Skeletal muscle tissue (tissue), 3 donors: ENCODE measurements at regions not wholly inside any gene's neighbourhood (a gene's known extent, or its start where the extent isn't known, plus 50 kb on each side); places are given as distances from the start of the nearest gene placed in this dataset.
"Not testable (repeated sequence)": the region's sequence is repeated elsewhere in the genome, so short reads cannot be mapped to it uniquely, and the experiment has no call there.

ENCODE experiments used
- H3K27ac ChIP-seq: one replicate; pipeline ENCODE4 v1.7.0; 2013; ENCODE audit warnings: mild to moderate bottlenecking, low read depth, low read length, inconsistent platforms
- H3K27me3 ChIP-seq, 3 donors: one replicate each; pipeline ENCODE4 v1.7.0; 2013; ENCODE audit warnings: low read length in 3 of 3; ENCODE audit not compliant: control insufficient read depth in 3 of 3, insufficient read depth in 3 of 3
- H3K36me3 ChIP-seq, 3 donors: one replicate each; pipeline ENCODE4 v1.7.0; 2013; ENCODE audit warnings: low read length in 3 of 3; ENCODE audit not compliant: control insufficient read depth in 3 of 3, insufficient read depth in 3 of 3
- H3K4me1 ChIP-seq, 3 donors: one replicate each; pipeline ENCODE4 v1.7.0; 2013; ENCODE audit warnings: low read length in 3 of 3, mild to moderate bottlenecking in 3 of 3; ENCODE audit not compliant: control insufficient read depth in 3 of 3, insufficient read depth in 3 of 3
- H3K4me3 ChIP-seq, 3 donors: one replicate each; pipeline ENCODE4 v1.7.0; 2013; ENCODE audit warnings: low read length in 3 of 3
- H3K9ac ChIP-seq, 3 donors: one replicate each; pipeline ENCODE4 v1.7.0; 2013; ENCODE audit warnings: low read length in 3 of 3, mild to moderate bottlenecking in 3 of 3, moderate library complexity in 2 of 3, low read depth in 1 of 3
- H3K9me3 ChIP-seq, 3 donors: one replicate each; pipeline ENCODE4 v1.7.0; 2013; ENCODE audit warnings: low read length in 3 of 3; ENCODE audit not compliant: control insufficient read depth in 3 of 3
- donor health status: Osteomylitis.

DNA sequence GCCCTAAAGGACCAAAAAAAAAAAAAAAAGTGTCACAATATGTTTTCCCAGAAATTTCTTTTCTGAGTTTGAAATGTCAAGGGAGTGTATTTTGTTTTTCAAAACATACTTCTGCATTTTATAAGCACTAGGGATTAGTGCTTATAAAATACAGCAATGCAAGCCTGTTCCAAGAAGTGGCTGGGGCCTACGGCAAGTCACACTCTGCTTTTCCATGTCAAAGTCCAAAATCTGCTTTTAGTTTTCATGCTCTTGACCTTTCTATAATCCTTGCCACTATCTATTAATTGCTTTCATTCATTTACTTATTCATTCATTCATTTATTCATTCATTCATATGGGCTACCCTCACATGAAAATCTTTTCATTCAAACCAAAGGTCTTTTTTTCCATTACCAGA lies 100.1 kb upstream of the UXS1 start:
- no peaks in the 10 kb centered on the region for H3K27me3 ChIP-seq
- no peaks in the 10 kb centered on the region for H3K9me3 ChIP-seq
- no peak overlapping the region for H3K9ac ChIP-seq
- no peaks in the 10 kb centered on the region for H3K36me3 ChIP-seq
- H3K4me1 ChIP-seq: no peaks in the 10 kb centered on the region
- H3K27ac ChIP-seq: no peak overlapping the region
- no peak overlapping the region for H3K4me3 ChIP-seq

DNA sequence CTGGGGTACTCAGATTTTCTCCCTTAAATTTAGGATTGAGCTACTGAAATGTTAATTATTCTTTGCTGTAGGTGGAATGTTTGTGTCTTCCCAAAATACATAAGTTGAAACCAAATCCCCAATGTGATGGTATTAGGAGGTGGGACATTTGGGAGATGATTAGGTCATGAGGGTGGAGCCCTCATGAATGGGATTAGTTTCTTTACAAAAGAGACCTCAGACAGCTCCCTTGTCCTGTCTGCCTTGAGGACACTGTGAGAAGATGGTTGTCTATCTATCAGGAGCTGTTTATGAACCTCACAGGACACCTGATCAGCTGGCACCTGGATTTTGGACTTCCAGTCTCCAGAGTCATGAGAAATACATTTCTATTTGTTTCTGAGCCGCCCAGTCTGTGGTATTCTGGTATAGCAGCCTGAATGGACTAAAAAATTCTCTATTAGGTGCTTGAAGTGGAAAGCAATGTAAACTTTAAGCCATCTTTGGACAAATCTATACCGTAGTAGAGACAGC lies 99.2 kb upstream of the UXS1 start:
- no peak overlapping the region for H3K9ac ChIP-seq
- H3K4me1 ChIP-seq: no peaks in the 10 kb centered on the region
- H3K9me3 ChIP-seq: no peaks in the 10 kb centered on the region
- H3K27ac ChIP-seq: no peak overlapping the region
- H3K36me3 ChIP-seq: no peaks in the 10 kb centered on the region
- no peaks in the 10 kb centered on the region for H3K27me3 ChIP-seq
- H3K4me3 ChIP-seq: no peak overlapping the region

DNA sequence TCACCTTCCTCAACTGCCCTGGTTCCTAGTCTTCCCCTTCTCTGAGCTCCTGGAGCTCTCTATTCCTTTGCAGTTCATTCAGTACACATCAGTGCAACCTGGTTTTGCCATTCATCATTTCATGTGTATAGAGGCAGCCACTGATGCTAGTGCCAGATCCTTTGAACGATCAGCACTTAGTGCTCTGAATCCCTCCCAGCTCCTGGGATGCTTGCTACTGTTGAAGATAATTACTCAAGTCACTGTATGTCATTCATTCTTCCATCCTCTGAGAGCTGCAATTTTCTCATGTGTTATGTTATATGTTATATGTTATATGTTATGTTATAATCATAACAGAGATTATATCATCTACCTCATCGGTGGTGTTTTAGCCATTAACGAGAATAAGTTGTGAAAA lies 98.5 kb upstream of the UXS1 start:
- no peaks in the 10 kb centered on the region for H3K36me3 ChIP-seq
- no peak overlapping the region for H3K4me3 ChIP-seq
- no peak overlapping the region for H3K27ac ChIP-seq

DNA sequence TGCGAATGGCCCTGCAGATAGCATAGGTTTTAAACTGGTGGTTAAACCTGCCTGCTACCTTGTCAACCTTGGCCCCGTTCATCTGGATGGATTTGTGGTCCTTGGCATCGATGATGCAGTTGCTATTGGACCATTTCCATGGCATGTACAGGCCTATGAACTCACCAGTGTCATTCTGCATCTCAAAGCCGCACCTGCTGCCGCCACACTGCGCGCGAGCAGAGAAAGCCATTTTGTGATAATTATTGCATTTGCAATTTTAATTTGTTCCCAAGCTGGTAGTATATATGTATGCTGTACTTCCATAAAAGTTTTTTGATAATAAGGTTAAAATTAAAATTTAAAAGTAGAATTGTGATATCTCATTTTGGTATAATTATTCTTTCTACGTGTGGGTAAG lies 94.8 kb upstream of the UXS1 start:
- no peak overlapping the region for H3K9ac ChIP-seq
- H3K27ac ChIP-seq: no peak overlapping the region
- H3K9me3 ChIP-seq: no peaks in the 10 kb centered on the region
- H3K4me1 ChIP-seq: no peaks in the 10 kb centered on the region
- H3K4me3 ChIP-seq: no peak overlapping the region
- peaks cover 0 to under 1% (median 0%) of the 10 kb centered on the region in 3 donors for H3K27me3 ChIP-seq
- H3K36me3 ChIP-seq: no peaks in the 10 kb centered on the region

More for the DNA sequence above, 98.5 kb upstream of the UXS1 start:
- Histone ChIP-seq H3K9ac (no peak overlapping the region), H3K4me1 (no peaks in the 10 kb centered on the region), H3K9me3 (no peaks in the 10 kb centered on the region), H3K27me3 (no peaks in the 10 kb centered on the region)

DNA sequence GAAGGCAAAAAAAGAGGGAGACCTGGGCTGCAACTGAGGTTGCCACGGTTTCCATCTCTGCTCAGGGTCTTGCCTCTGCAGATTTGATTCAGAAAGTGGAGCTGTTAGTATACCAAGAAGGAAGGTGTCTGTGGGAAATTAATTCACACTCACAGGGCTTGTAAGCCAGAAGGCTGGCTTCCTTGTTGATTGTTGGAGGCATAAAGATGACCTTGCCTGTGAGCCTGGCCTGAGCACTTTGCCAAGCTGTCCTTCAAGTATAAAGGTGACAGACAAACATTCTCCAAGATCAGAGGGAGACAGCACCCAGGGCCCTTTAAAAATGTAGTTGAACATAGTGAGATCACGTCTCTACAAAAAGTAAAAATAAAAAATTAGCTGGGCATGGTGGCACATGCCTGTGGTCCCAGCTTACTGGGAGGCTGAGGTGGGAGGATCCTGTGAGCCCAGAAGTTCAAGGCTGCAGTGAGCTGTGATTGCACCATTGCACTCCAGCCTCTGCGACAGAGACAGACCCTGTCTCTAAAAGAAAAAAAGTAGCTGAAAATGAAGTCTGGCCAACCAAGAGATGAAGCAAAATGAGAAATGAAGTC lies 91.2 kb upstream of the UXS1 start:
- H3K4me3 ChIP-seq: no peak overlapping the region
- no peaks in the 10 kb centered on the region for H3K36me3 ChIP-seq
- peaks cover 0 to 10% (median 6%) of the 10 kb centered on the region in 3 donors for H3K27me3 ChIP-seq
- H3K4me1 ChIP-seq: no peaks in the 10 kb centered on the region
- no peaks in the 10 kb centered on the region for H3K9me3 ChIP-seq
- H3K9ac ChIP-seq: no peak overlapping the region
- no peak overlapping the region for H3K27ac ChIP-seq

DNA sequence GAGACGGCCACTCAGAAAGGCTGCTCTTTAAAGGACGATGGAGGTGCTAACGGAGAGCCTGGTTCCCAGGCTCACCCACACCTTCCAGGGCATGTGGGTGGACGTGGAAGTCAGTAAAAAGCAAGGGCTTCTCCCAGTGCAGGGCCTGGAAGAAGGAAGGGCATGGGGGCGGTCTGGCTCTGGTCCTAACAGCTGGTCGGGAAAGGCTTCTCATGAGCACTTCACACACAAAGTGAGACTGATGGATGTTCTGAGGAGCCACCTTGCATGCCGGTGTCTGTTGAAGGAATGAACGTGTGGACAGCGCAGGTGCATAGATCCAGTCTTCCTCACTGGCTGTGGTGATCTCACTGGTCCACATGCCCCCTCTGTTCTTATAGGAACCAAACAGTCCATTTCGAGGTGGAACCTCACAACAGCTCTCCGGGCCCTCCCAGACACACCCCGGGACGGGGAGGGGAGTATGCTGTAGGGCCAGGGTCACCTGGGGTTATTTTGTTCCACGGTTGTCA lies 90.6 kb upstream of the UXS1 start:
- H3K36me3 ChIP-seq: no peaks in the 10 kb centered on the region

DNA sequence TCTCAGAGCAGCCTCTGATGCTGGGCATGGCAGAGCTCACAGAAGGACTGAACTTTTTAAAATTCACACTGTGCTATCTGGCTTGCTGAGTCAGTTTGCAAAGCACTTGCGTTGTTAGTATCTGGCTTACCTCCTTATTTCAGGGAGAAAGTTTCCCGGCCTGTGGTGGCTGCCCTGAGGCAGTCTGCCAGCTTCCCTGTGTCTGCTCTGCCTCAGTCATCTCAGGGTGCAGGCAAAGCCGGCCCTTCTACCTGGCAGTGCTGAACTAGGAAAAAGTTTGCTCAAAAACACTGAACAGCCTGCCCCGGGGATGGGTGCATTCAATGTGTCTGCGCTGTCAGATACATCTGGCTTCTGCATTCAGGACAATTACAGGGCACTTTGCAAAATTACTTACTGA lies 90.2 kb upstream of the UXS1 start:
- no peaks in the 10 kb centered on the region for H3K36me3 ChIP-seq
- H3K27me3 ChIP-seq: peaks cover 0 to 10% (median 6%) of the 10 kb centered on the region in 3 donors
- no peaks in the 10 kb centered on the region for H3K9me3 ChIP-seq
- no peak overlapping the region for H3K4me3 ChIP-seq
- H3K4me1 ChIP-seq: no peaks in the 10 kb centered on the region
- no peak overlapping the region for H3K27ac ChIP-seq
- H3K9ac ChIP-seq: no peak overlapping the region

More for the DNA sequence above, 90.6 kb upstream of the UXS1 start:
- Histone ChIP-seq H3K27ac (no peak overlapping the region), H3K27me3 (peaks cover 0 to 10% (median 6%) of the 10 kb centered on the region in 3 donors), H3K9me3 (no peaks in the 10 kb centered on the region), H3K9ac (no peak overlapping the region), H3K4me3 (no peak overlapping the region), H3K4me1 (no peaks in the 10 kb centered on the region)

DNA sequence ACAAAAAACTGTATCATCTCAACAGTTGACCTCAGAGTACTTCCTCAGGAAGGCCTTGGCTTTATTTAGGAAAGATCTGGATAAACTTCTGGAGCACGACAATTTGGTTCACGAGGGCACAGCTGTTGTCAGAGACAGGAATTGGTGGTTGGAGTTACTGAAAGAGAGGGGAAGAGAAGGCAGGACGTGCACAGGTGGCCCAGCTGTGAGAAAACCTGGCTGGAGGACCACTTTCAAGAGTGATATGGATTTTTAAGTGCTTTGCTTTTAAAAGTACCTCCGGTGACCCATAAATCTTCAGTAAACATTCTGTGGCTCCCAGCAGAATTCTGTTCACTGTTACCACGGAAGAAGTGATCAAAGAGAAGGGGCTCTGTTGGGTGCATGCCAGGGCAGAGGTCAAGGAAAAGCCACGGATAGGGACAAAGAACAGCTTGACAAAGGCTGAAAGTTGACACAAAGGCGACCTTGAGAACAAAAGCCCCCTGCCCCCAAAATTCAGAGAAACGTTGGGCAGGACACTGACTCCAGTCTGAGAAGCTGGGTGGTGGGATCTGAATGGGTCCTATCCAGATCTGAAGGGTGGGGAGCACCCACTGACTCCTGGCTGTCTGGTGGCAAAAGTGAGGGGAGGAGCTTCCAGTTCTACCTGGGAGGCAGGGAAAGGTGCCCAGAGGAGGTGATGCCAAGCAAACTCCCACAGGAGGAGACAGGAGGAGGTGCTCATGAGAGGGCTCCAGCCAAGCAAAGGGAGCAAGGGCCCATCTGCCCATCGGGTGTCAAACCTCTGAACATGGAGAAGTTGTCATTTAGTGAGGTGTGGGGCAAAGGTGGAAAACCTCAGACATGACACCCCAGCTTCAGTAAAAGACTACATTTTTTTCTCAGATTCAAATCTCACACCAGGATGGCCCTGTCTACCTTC lies 89.4 kb upstream of the UXS1 start:
- H3K36me3 ChIP-seq, H3K9me3 ChIP-seq, H3K27ac ChIP-seq, H3K4me3 ChIP-seq, H3K4me1 ChIP-seq, H3K9ac ChIP-seq: not testable (repeated sequence)
- peaks cover 0 to 10% (median 6%) of the 10 kb centered on the region in 3 donors for H3K27me3 ChIP-seq

DNA sequence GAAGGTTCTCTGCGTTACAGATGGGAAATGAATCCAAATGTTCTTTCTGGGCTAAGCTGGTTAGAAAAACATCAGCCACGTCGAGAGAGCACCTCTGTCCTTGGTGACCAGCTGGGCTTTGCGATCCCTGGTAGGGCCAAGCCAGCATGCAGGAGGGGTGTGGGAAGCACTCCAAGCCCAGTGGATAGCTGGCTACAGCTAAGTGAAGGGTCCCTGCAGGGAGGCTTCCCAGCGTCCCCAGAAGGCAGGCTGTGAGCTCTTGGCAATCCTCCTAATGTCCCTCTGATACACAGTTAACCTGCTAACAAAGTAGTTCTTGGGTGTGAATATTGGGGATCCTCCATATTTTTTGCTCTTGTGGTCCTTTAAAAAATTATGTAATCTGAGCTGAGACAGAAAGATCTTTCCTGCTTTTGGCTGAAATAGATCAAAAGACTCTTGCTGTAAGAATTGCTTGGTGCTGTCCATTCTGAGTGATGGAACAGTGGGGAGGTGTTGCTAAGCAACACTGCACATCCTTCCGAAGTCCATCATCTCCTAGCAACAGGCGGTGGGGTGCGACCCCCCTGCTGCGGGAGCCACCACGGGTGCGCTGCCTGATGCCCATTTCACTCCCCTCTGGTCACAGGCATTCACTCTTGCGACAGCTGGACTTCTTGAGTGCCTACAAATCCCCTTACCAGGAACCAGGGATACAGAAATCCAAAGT lies 88.5 kb upstream of the UXS1 start:
- Histone ChIP-seq H3K4me1 (no peaks in the 10 kb centered on the region), H3K36me3 (no peaks in the 10 kb centered on the region), H3K9me3 (no peaks in the 10 kb centered on the region), H3K9ac (no peak overlapping the region), H3K4me3 (no peak overlapping the region), H3K27ac (no peak overlapping the region), H3K27me3 (peaks cover 0 to 10% (median 6%) of the 10 kb centered on the region in 3 donors)
